ENCODE measurements at regions not wholly inside any gene's neighbourhood (a gene's known extent, or its start where the extent isn't known, plus 50 kb on each side); places are given as distances from the start of the nearest gene placed in this dataset.

- no peak overlapping the region for H3K27ac ChIP-seq
- no peaks in the 10 kb centered on the region for H3K4me1 ChIP-seq
- intact Hi-C loops (cut with DNase I): no loop called here
- no peaks in the 10 kb centered on the region for H3K36me3 ChIP-seq
- no peak for DNase-seq
- no peaks in the 10 kb centered on the region for H3K9me3 ChIP-seq
- TF ChIP-seq POLR2A (IDR thresholded peaks at IDR 0.05): no peak
- TF ChIP-seq EP300 (IDR thresholded peaks at IDR 0.05): no peak
- H3K27me3 ChIP-seq: no peaks in the 10 kb centered on the region
- no peak overlapping the region for H3K4me3 ChIP-seq
- WGBS, 2 donors: 41 to 62% methylated on average over 3 of the region's 3 CpGs
Observed at GRCh38 chr6:100194535-100194934, 200.5 kb upstream of the MCHR2 start.

GRCh38 chr6:100188754-100189153 is 194.7 kb upstream of the MCHR2 start:
- DNase-seq: no peak
- H3K4me1 ChIP-seq: no peaks in the 10 kb centered on the region
- no peaks in the 10 kb centered on the region for H3K27me3 ChIP-seq
- 74 to 84% methylated on average over 1 of the region's 1 CpG for WGBS, 2 donors
- H3K9me3 ChIP-seq: no peaks in the 10 kb centered on the region
- no peak overlapping the region for H3K27ac ChIP-seq
- no peaks in the 10 kb centered on the region for H3K36me3 ChIP-seq
- H3K4me3 ChIP-seq: no peak overlapping the region
- TF ChIP-seq EP300 (IDR thresholded peaks at IDR 0.05) (no peak), POLR2A (IDR thresholded peaks at IDR 0.05) (no peak), POLR2AphosphoS5 (IDR thresholded peaks at IDR 0.05) (no peak), CTCF (IDR thresholded peaks at IDR 0.05) (no peak)
- intact Hi-C loops (cut with DNase I): no loop called here

DNA sequence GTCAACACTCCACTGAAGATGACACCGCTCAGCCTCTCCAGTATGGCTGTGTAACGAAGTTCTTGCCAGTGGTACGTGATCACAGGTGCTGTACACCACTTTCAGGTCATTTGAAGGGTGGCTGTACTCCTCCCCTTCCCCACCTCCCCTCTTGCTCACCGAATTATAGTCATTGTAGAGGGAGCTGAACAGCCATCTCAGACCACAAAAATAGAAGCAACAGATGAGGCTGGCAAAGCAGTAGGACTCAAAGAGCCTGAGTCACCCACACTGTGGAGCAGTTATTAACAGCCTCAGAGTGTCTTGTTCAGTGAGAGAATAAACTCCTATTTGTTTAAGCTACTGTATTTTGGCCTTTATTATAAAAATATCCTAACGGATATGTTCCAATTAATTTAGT is 192.5 kb upstream of the MCHR2 start:
- no peak overlapping the region for H3K27ac ChIP-seq
- no peak overlapping the region for H3K4me3 ChIP-seq
- H3K27me3 ChIP-seq: no peaks in the 10 kb centered on the region
- 68 to 82% methylated on average over 5 of the region's 5 CpGs for WGBS, 2 donors
- H3K9me3 ChIP-seq: no peaks in the 10 kb centered on the region
- intact Hi-C loops (cut with DNase I): no loop called here
- H3K4me1 ChIP-seq: no peaks in the 10 kb centered on the region
- no peak for TF ChIP-seq CTCF (IDR thresholded peaks at IDR 0.05)
- no peak for TF ChIP-seq POLR2A (IDR thresholded peaks at IDR 0.05)
- TF ChIP-seq EP300 (IDR thresholded peaks at IDR 0.05): no peak
- TF ChIP-seq POLR2AphosphoS5 (IDR thresholded peaks at IDR 0.05): no peak
- H3K36me3 ChIP-seq: no peaks in the 10 kb centered on the region
- no peak for DNase-seq

- H3K4me3 ChIP-seq: no peak overlapping the region
- WGBS, 2 donors: 64 to 68% methylated on average over 3 of the region's 3 CpGs
- TF ChIP-seq POLR2A (IDR thresholded peaks at IDR 0.05): no peak
- H3K9me3 ChIP-seq: no peaks in the 10 kb centered on the region
- H3K36me3 ChIP-seq: no peaks in the 10 kb centered on the region
- no peak for DNase-seq
- H3K27me3 ChIP-seq: no peaks in the 10 kb centered on the region
- H3K4me1 ChIP-seq: no peaks in the 10 kb centered on the region
- intact Hi-C loops (cut with DNase I): no loop called here
- no peak overlapping the region for H3K27ac ChIP-seq
Observed at GRCh38 chr6:100185615-100186014, 191.6 kb upstream of the MCHR2 start.

DNA sequence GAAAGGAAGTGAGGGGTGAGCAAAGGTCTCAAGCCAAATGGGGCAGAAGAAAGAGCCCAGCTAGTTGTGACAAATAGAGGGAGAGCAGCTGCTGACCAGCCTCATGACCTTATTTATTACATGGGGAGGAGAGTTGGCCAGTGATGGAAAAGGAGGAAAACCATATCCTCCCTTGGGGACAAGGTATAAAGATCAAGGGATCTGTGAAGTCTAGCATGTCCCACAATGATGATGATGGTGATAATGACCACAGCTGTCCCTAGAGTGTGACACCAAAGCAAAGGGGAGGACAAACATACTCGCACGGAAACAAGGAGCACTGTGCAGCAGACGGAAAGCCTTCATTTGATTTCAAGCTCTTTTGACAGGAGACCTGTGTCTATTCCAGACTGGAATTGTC is 190.4 kb upstream of the MCHR2 start:
- no peak overlapping the region for H3K27ac ChIP-seq
- H3K36me3 ChIP-seq: no peaks in the 10 kb centered on the region
- TF ChIP-seq CTCF (IDR thresholded peaks at IDR 0.05) (no peak), POLR2AphosphoS5 (IDR thresholded peaks at IDR 0.05) (no peak), EP300 (IDR thresholded peaks at IDR 0.05) (no peak), POLR2A (IDR thresholded peaks at IDR 0.05) (no peak)
- no peaks in the 10 kb centered on the region for H3K27me3 ChIP-seq
- DNase-seq: no peak
- no peak overlapping the region for H3K4me3 ChIP-seq
- H3K9me3 ChIP-seq: no peaks in the 10 kb centered on the region
- 77 to 79% methylated on average over 3 of the region's 3 CpGs for WGBS, 2 donors
- intact Hi-C loops (cut with DNase I): no loop called here
- no peaks in the 10 kb centered on the region for H3K4me1 ChIP-seq

DNA sequence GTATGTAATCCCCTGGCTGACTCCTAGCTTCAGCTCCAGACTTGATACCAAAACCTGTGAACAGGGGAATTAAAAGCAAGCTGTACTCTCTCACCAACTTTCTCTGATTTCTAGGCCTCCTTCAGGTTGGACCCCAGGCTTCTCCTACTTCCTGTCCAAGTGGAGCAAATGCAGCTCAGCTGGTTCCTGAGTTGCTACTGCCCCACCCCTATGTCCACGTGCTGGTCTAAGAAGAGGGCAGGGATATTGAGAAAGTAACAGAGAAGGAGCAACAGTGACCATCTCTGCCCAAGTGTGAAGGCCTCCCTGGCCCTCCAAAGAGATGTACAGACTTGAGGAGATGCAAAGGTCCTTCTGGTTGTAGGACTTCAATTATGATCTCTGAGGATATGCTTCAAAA is 188.3 kb upstream of the MCHR2 start:
- Histone ChIP-seq H3K9me3 (no peaks in the 10 kb centered on the region), H3K36me3 (no peaks in the 10 kb centered on the region), H3K27ac (no peak overlapping the region), H3K4me3 (no peak overlapping the region), H3K27me3 (no peaks in the 10 kb centered on the region), H3K4me1 (no peaks in the 10 kb centered on the region)
- TF ChIP-seq POLR2A (IDR thresholded peaks at IDR 0.05) (no peak), EP300 (IDR thresholded peaks at IDR 0.05) (no peak), CTCF (IDR thresholded peaks at IDR 0.05) (no peak), POLR2AphosphoS5 (IDR thresholded peaks at IDR 0.05) (no peak)
- intact Hi-C loops (cut with DNase I): no loop called here
- whole genome bisulfite sequencing, 2 donors: 10 to 34% methylated on average over 1 of the region's 1 CpG
- no peak for DNase-seq
